ENCODE measurements at regions not wholly inside any gene's neighbourhood (a gene's known extent, or its start where the extent isn't known, plus 50 kb on each side); places are given as distances from the start of the nearest gene placed in this dataset.

GRCh38 chr2:226310146-226310545 lies 489.5 kb downstream of the IRS1 start:
- Histone ChIP-seq H3K27ac (ENCODE audit: extremely low read depth, low read depth, low read length) (no peak overlapping the region), H3K4me3 (ENCODE audit: low read depth, low read length) (no peak overlapping the region), H3K9me3 (ENCODE audit: control insufficient read depth, insufficient read depth, low read depth, low read length) (no peaks in the 10 kb centered on the region), H3K4me1 (ENCODE audit: control insufficient read depth, insufficient read depth, low read length) (no peaks in the 10 kb centered on the region), H3K36me3 (ENCODE audit: control insufficient read depth in 2 of 2, insufficient read depth in 1 of 2, low read length in 2 of 2) (no peaks in the 10 kb centered on the region)
- POLR2A ChIA-PET = no interaction called here
- TF ChIP-seq KLF10 (tag by site-specific recombination; IDR thresholded peaks at IDR 0.05) (no peak), ZNF169 (tag by site-specific recombination; IDR thresholded peaks at IDR 0.05) (no peak), GLIS1 (tag by site-specific recombination; IDR thresholded peaks at IDR 0.05) (no peak), ZNF560 (tag by site-specific recombination; IDR thresholded peaks at IDR 0.05; ENCODE audit: borderline replicate concordance) (no peak), ZBTB49 (tag by site-specific recombination; IDR thresholded peaks at IDR 0.05; ENCODE audit: low read depth) (no peak), ZNF558 (tag by site-specific recombination; IDR thresholded peaks at IDR 0.05) (no peak), ZNF776 (tag by site-specific recombination; IDR thresholded peaks at IDR 0.05; ENCODE audit: borderline replicate concordance) (no peak), OSR2 (tag by site-specific recombination; IDR thresholded peaks at IDR 0.05) (no peak), FEZF1 (tag by site-specific recombination; IDR thresholded peaks at IDR 0.05) (no peak), ZNF660 (tag by site-specific recombination; IDR thresholded peaks at IDR 0.05) (no peak), ZNF580 (tag by site-specific recombination; IDR thresholded peaks at IDR 0.05) (no peak), PRDM4 (tag by site-specific recombination; IDR thresholded peaks at IDR 0.05) (no peak), ZNF121 (tag by site-specific recombination; IDR thresholded peaks at IDR 0.05) (no peak), ZNF184 (tag by site-specific recombination; IDR thresholded peaks at IDR 0.05) (no peak), ZNF37A (tag by site-specific recombination; IDR thresholded peaks at IDR 0.05) (no peak), IKZF3 (tag by site-specific recombination; IDR thresholded peaks at IDR 0.05) (no peak), ZSCAN18 (tag by site-specific recombination; IDR thresholded peaks at IDR 0.05) (no peak)
- CTCF ChIA-PET = no interaction called here

GRCh38 chr2:226308986-226309385 lies 490.6 kb downstream of the IRS1 start:
- Histone ChIP-seq H3K27ac (ENCODE audit: extremely low read depth, low read depth, low read length) (no peak overlapping the region), H3K4me3 (ENCODE audit: low read depth, low read length) (no peak overlapping the region), H3K4me1 (ENCODE audit: control insufficient read depth, insufficient read depth, low read length) (no peaks in the 10 kb centered on the region), H3K36me3 (ENCODE audit: control insufficient read depth in 2 of 2, insufficient read depth in 1 of 2, low read length in 2 of 2) (no peaks in the 10 kb centered on the region), H3K9me3 (ENCODE audit: control insufficient read depth, insufficient read depth, low read depth, low read length) (no peaks in the 10 kb centered on the region)
- ChIA-PET CTCF (interaction anchor here (0.6 to 0.9 kb wide), 2 partner anchors 420 to 1230 kb away, joined by 3 read pairs; no protein-coding TSS in a partner anchor), POLR2A (no interaction called here)
- TF ChIP-seq HOXD13 (CRISPR knock-in tag; IDR thresholded peaks at IDR 0.05; ENCODE audit: borderline replicate concordance) (no peak), ZNF639 (tag by site-specific recombination; IDR thresholded peaks at IDR 0.05) (no peak), ZNF473 (tag by site-specific recombination; IDR thresholded peaks at IDR 0.05) (no peak), ZNF558 (tag by site-specific recombination; IDR thresholded peaks at IDR 0.05) (no peak), WT1 (tag by site-specific recombination; IDR thresholded peaks at IDR 0.05) (no peak), YY2 (tag by site-specific recombination; IDR thresholded peaks at IDR 0.05) (no peak), ZNF16 (tag by site-specific recombination; IDR thresholded peaks at IDR 0.05; ENCODE audit: low read depth) (no peak), HOXA7 (CRISPR knock-in tag; IDR thresholded peaks at IDR 0.05; ENCODE audit: borderline replicate concordance) (no peak), ZNF660 (tag by site-specific recombination; IDR thresholded peaks at IDR 0.05) (no peak), ZNF548 (tag by site-specific recombination; IDR thresholded peaks at IDR 0.05) (no peak), REST (tag by site-specific recombination; IDR thresholded peaks at IDR 0.05) (no peak)
